SHP77 treated with DMSO at 0.1 percent for 48 hours (cell line): ENCODE measurements at regions not wholly inside any gene's neighbourhood (a gene's known extent, or its start where the extent isn't known, plus 50 kb on each side); places are given as distances from the start of the nearest gene placed in this dataset.
A peak's percentile ranks its signal among the peaks of the same experiment; 100 is the strongest.

ENCODE experiments used
- DNase-seq: peaks from one replicate; lab custom pipeline; 2025; lab: John Stamatoyannopoulos, UW

GRCh38 chr10:10126218-10126617 lies 891.5 kb upstream of the CELF2 start:
- no peak for DNase-seq

DNA sequence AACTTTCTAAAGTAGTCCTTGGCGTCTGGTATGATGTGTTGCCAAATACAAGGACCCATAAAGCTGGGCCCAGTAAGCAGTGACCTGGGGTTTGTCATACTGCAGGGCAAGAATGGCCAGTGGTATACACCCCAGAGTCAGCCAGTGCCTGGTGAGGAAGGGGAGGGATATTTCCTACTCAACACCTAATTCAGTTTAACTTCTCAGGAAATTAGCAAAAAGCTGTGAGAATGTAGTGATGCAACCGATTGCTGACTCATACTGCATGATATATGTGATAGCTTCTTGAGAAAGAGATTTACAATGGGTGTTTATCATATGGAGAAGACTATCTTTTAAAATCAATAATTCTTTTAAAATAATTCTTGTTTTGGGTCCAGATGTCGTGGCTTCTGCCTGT lies 889.3 kb upstream of the CELF2 start:
- DNase-seq: no peak

GRCh38 chr10:10130686-10131085 lies 887.0 kb upstream of the CELF2 start:
- no peak for DNase-seq

DNA sequence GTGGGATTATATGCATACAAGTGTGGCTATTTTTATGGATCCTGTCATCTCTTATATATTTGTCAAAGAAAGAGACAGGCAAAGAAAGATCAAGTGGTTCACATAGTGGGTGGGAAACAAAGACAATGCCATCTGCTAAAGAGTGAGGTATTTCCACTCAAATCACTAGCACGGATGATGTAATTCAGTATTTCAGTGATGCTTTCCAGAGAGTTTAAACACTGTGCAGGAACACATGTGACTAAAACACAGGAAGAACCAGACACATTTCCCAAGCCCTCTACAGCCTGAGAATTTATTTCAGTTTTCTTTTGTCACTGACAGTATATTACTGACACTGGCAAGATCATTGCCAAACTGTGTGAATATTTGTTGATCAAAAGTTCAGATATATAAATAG lies 885.7 kb upstream of the CELF2 start:
- DNase-seq: peak; percentile 37

DNA sequence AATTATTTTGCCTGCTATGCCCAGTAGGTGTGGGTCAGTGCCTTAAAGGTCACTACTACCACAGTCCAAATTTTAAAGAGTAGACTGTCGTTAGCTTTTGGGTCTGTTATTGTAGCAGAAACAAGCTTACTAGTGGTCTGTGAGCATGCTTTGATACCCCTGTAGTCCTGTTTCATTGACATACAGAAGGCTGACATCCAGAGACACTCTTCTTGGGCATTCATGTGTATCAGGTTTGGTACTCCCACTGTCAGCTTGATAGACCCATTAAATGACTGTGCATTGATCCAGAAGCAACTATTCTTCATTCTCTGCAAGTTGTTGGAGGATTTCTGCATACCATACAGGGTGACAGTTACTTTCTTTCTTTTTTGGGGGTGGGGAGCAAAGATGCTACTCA lies 884.4 kb upstream of the CELF2 start:
- no peak for DNase-seq

DNA sequence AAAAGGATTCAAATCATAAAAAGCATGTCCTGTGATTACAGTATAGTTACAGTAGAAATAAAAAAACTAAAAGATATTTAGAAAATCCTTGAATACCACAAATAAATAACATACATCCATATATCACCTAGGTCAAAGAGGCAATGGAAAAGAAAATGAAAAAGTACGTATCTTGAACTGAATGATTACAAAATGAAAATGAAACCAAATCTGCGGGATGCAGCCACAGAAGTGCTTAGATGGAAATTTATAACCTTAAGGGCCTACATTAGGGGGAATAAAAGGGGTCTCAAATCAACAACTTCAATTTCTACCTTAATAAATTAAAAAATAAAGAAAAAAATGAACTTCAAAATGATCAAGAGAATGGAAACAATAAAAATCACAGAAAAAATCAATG lies 879.0 kb upstream of the CELF2 start:
- no peak for DNase-seq

DNA sequence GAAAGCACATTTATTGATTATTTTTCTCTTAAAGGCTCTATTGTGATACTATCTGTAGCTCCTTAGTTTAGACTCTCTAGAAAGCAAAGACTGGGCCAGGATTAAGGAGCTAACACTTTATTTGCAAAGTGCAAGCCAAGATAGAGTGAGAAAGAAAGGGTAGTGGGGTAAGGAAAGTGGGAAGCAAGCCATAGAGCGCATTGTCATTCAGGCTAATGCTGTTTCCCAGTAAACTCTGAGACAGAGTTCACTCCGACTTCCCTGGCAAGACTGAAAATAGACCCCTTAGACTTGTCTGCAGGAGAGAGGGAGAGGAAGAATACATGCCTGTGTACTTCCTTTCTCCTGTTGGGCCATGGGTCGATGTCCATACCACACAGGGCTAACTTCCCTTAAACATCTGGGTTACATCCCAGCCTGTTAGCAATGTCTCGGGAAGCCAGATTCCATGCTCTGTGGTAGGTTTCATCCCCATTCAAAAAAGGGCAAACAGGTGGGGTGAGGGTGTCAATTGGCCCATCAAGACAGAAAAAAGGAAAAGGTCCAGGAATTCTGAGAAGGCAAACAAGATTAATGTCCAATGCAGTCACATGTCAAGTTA lies 875.8 kb upstream of the CELF2 start:
- no peak for DNase-seq

- no peak for DNase-seq
These were observed 871.1 kb upstream of the CELF2 start for GRCh38 chr10:10146604-10147003.

DNA sequence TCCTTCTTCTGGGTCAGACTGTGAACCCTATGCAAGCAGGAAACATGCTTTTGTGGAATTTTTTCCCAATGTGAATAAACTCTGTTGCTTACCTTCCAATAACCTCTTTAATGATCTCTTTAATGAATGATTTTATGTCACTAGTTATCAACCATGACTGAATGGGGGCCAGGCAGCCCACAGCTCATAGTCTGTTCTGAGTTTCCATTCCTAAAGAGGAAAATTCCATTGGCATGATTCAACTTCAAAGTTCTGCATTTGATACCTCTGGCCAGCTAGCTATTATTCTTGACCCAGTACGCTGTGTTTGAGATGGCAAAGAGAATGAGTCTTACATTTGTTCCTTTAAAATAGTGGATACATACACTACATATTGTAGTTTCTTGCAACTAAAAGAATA lies 867.8 kb upstream of the CELF2 start:
- no peak for DNase-seq

DNA sequence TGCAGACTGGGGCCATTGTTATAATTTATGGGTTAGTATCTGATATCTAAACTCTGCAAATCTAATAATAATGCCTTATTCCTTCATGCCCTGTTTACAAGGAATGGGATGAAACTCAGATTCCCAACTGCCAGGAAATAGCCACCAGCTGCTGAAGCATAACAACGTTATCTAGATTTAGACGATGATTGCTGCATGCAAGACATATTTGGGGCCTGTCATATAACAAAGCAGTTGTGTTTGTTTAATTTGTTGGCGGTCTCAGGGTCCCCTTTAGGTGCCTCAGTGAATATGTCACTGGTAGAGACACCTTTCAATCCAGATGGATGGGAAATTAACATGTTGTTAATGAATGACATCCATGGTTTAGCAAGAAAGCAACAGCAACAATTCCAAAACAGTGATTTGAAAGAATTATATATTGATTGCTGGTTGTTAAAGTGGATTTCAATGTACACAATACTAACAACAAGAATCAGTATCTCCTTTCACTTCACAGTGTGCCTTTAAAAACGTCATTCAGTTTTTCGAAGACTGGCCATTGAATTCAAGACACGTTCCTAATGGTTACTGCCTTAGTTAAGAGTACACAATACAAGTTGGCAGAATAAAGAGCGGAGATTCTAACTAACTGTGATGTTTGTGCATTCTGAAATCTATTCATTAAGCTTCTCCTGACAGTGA lies 860.6 kb upstream of the CELF2 start:
- DNase-seq: no peak

GRCh38 chr10:10160821-10161312 lies 856.8 kb upstream of the CELF2 start:
- DNase-seq: no peak

GRCh38 chr10:10164848-10165247 lies 852.8 kb upstream of the CELF2 start:
- no peak for DNase-seq

- no peak for DNase-seq
These were observed 852.3 kb upstream of the CELF2 start for GRCh38 chr10:10165415-10165814.

DNA sequence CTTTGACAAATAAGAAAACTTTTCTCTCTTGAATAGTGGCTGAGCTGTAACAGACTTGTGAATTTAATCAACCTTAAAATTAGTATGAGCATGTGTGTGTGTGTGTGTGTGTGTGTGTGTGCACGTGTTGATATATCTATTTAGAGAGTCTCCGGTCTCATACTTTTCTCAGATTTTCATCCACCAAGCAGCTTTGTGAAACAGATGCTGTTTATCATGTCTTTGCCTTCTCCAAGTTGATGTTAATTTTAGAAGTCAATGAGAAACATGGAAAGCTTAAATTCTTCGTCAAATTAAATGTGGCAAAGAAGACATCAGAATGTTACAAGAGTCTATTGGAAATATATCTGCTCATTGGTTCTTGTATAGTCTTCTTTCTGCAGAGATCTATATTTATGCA lies 839.2 kb upstream of the CELF2 start:
- no peak for DNase-seq

- DNase-seq: no peak
These were observed 823.8 kb upstream of the CELF2 start for GRCh38 chr10:10193848-10194247.

GRCh38 chr10:10196701-10197100 lies 821.0 kb upstream of the CELF2 start:
- no peak for DNase-seq

- no peak for DNase-seq
These were observed 820.2 kb upstream of the CELF2 start for GRCh38 chr10:10197423-10197822.

- DNase-seq: no peak
These were observed 819.3 kb upstream of the CELF2 start for GRCh38 chr10:10198363-10198762.

GRCh38 chr10:10204415-10204814 lies 813.3 kb upstream of the CELF2 start:
- no peak for DNase-seq

DNA sequence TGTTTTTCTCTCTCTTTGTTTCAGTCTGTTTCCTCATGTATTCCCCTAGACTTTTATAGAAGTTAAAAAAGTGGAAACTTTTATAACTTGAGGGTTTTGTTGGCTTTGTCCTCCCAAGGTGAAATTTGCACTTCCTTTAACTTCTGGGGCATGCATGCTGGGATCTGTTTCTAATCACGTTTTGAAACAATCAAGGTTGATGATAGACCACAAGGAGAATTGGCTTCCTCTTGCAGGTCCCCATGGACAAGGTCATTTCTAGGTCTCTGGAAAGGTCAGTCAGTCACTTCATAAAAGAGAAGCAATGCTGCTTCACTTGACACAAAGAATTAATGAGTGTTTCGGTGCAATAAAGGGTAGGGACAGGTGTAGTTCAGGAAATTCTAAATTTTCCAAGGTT lies 811.8 kb upstream of the CELF2 start:
- no peak for DNase-seq

- no peak for DNase-seq
These were observed 810.1 kb upstream of the CELF2 start for GRCh38 chr10:10207538-10207937.

- no peak for DNase-seq
These were observed 809.5 kb upstream of the CELF2 start for GRCh38 chr10:10208196-10208595.

DNA sequence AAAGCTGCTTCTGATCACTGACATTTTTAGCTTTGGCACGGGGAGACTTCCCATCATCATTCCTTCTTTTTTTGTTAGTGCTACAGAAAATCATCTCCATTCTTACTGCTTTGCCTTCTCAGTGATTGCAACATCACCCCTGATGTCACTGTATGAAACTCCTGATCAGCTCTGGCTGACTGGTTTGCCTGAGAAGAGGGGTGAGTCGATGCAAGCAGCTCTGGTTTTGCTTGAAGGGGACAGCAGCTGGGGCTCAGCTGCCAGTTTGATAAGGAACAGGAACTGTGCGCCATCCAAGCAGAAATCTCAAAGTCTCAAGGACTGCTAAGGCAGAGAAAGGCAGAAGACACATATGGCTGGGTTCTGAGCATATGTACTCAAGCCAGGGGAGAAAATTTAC lies 808.5 kb upstream of the CELF2 start:
- no peak for DNase-seq

- DNase-seq: no peak
These were observed 806.3 kb upstream of the CELF2 start for GRCh38 chr10:10211409-10211808.
